OCI-LY3 (cell line): ENCODE measurements at regions not wholly inside any gene's neighbourhood (a gene's known extent, or its start where the extent isn't known, plus 50 kb on each side); places are given as distances from the start of the nearest gene placed in this dataset.

Experiments used
- EZH2phosphoT487 ChIP-seq: fragments of 200-600 bp; shearing (Covaris generic); IDR thresholded peaks from 2 replicates; pipeline ENCODE4 v1.6.1; 2018; ENCODE audit warnings: antibody characterized with exemption, mixed run types, low read depth
- TF ChIP-seq, protein P1 (sequence below): fragments of 200-600, 300-600 bp; sonication (generic); IDR thresholded peaks from 2 replicates; pipeline ENCODE4 v1.5.1; 2014; ENCODE audit warnings: antibody characterized with exemption, low read length, low read depth

DNA sequence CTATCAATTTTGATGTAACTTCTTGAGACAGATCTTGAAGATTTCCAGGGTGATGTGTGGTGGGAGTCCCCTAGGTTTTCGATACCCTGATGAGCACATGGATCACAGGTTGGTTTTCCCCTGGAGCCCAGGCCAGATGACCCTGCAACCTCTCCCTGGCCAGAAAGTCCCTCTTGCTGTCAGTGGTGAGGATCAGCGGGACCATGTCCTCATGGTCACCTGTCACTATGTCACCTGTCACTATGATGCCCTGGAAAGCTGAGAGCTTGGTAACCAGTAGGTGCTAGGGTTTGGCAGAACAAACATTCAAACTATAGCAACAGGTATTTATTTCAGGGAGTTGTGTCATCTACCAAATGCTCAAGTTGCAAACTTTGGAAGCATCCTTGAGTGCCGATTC, 197.9 kb downstream of the ARHGAP12 start:
- TF ChIP-seq, protein P1, sequence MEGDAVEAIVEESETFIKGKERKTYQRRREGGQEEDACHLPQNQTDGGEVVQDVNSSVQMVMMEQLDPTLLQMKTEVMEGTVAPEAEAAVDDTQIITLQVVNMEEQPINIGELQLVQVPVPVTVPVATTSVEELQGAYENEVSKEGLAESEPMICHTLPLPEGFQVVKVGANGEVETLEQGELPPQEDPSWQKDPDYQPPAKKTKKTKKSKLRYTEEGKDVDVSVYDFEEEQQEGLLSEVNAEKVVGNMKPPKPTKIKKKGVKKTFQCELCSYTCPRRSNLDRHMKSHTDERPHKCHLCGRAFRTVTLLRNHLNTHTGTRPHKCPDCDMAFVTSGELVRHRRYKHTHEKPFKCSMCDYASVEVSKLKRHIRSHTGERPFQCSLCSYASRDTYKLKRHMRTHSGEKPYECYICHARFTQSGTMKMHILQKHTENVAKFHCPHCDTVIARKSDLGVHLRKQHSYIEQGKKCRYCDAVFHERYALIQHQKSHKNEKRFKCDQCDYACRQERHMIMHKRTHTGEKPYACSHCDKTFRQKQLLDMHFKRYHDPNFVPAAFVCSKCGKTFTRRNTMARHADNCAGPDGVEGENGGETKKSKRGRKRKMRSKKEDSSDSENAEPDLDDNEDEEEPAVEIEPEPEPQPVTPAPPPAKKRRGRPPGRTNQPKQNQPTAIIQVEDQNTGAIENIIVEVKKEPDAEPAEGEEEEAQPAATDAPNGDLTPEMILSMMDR = no peak
- no peak for TF ChIP-seq EZH2phosphoT487
